Stomach (tissue), 8 donors: ENCODE measurements at regions not wholly inside any gene's neighbourhood (a gene's known extent, or its start where the extent isn't known, plus 50 kb on each side); places are given as distances from the start of the nearest gene placed in this dataset.

Source experiments
- DNase-seq, 2 donors: peaks; one replicate each; pipeline versions ENCODE4 v3.0.0 to v3.0.0-alpha.2; 2013 to 2019
- H3K27ac ChIP-seq, 5 donors: fragments of 200-600 bp in 4 of 5; sonication (generic) in 4 of 5; one replicate each; pipeline ENCODE4 v1.5.1; 2013 to 2019; ENCODE audit warnings: mild to moderate bottlenecking in 1 of 5, moderate library complexity in 1 of 5
- H3K27me3 ChIP-seq, 3 donors: fragments of 200-600 bp; sonication (generic); one replicate each; pipeline ENCODE4 v1.5.1; 2017 to 2019; ENCODE audit warnings: mixed run types in 1 of 3
- H3K36me3 ChIP-seq, 4 donors: fragments of 200-600 bp; sonication (generic); 1 replicate in 3 of 4; 2 replicates in 1 of 4; pipeline ENCODE4 v1.5.1; 2016 to 2019
- H3K4me1 ChIP-seq, 4 donors: fragments of 200-600 bp; sonication (generic); one replicate each; pipeline ENCODE4 v1.5.1; 2016 to 2019
- H3K4me3 ChIP-seq, 4 donors: fragments of 200-600 bp; sonication (generic) in 3 of 4; one replicate each; pipeline ENCODE4 v1.5.1; 2016 to 2019; ENCODE audit warnings: mild to moderate bottlenecking in 1 of 4
- H3K9me3 ChIP-seq, 4 donors: fragments of 200-600 bp; sonication (generic); one replicate each; pipeline ENCODE4 v1.5.1; 2016 to 2019
- CTCF ChIP-seq, 7 experiments: fragments of 450-650 bp in 4 of 7; fragments of 200-600 bp in 3 of 7; sonication (generic) in 3 of 7; IDR thresholded peaks; one replicate each; pipeline ENCODE4 v1.5.1; 2016 to 2019; ENCODE audit warnings: antibody characterized with exemption in 7 of 7, control low read depth in 2 of 7, mild to moderate bottlenecking in 1 of 7
- EP300 ChIP-seq: sonication (generic); formaldehyde crosslinking; IDR thresholded peaks from one replicate; pipeline ENCODE4 v1.6.1; 2017; ENCODE audit warnings: antibody characterized with exemption
- POLR2A ChIP-seq, 4 donors: fragments of 450-650 bp; IDR thresholded peaks; one replicate each; pipeline ENCODE4 v1.6.1; 2016; ENCODE audit warnings: antibody characterized with exemption in 4 of 4, control low read depth in 2 of 4, mild to moderate bottlenecking in 1 of 4, moderate library complexity in 1 of 4
- POLR2AphosphoS5 ChIP-seq, 3 donors: sonication (generic); formaldehyde crosslinking; IDR thresholded peaks; one replicate each; pipeline ENCODE4 v1.6.1; 2016; ENCODE audit warnings: antibody characterized with exemption in 3 of 3
- WGBS, 5 donors: extraction: QIAGEN DNeasy Blood & Tissue Kit in 3 of 5; methylation state at CpG; one replicate each; pipeline versions ENCODE4 v1.1.5 to v1.1.7; 2013 to 2018; 5-methylcytosine and 5-hydroxymethylcytosine counted together
- intact Hi-C: fragments of 100-400 bp; cut with DNase I; formaldehyde crosslinking; loops from one replicate; pipeline ENCODE4 v1.15.1; 2023; ENCODE audit warnings: low total_unique reads
- donor health status: healthy with polysubstance abuse.
- donor health status: Bipolar disorder and iron deficiency.
- donor health status: healthy.

- Histone ChIP-seq H3K27ac (no peak overlapping the region), H3K36me3 (no peaks in the 10 kb centered on the region), H3K9me3 (no peaks in the 10 kb centered on the region), H3K4me3 (no peak overlapping the region), H3K4me1 (no peaks in the 10 kb centered on the region), H3K27me3 (no peaks in the 10 kb centered on the region)
- no peak for DNase-seq
- no peak for TF ChIP-seq CTCF (IDR thresholded peaks at IDR 0.05)
- no peak for TF ChIP-seq POLR2A (IDR thresholded peaks at IDR 0.05)
- no peak for TF ChIP-seq POLR2AphosphoS5 (IDR thresholded peaks at IDR 0.05)
- TF ChIP-seq EP300: no peak
- intact Hi-C loops: no loop called here
- 70 to 87% (median 80%) methylated on average over 1 of the region's 1 CpG for WGBS, 5 donors
These were observed 74.7 kb downstream of the PTCHD4 start for GRCh38 chr6:48036316-48036715.

- Histone ChIP-seq H3K4me1 (no peaks in the 10 kb centered on the region), H3K27ac (no peak overlapping the region), H3K27me3 (no peaks in the 10 kb centered on the region), H3K36me3 (no peaks in the 10 kb centered on the region), H3K9me3 (no peaks in the 10 kb centered on the region), H3K4me3 (no peak overlapping the region)
- DNase-seq: peak in 1 of 2 donors; percentile 29
- no peak for TF ChIP-seq POLR2A (IDR thresholded peaks at IDR 0.05)
- no peak for TF ChIP-seq POLR2AphosphoS5 (IDR thresholded peaks at IDR 0.05)
- TF ChIP-seq CTCF (IDR thresholded peaks at IDR 0.05): no peak
- TF ChIP-seq EP300: no peak
- intact Hi-C loops: no loop called here
- 64 to 73% (median 67%) methylated on average over 5 of the region's 5 CpGs for WGBS, 5 donors
These were observed 78.8 kb downstream of the PTCHD4 start for GRCh38 chr6:48032151-48032550.

- Histone ChIP-seq H3K4me1 (no peaks in the 10 kb centered on the region), H3K36me3 (no peaks in the 10 kb centered on the region), H3K27ac (no peak overlapping the region), H3K27me3 (no peaks in the 10 kb centered on the region), H3K9me3 (no peaks in the 10 kb centered on the region), H3K4me3 (no peak overlapping the region)
- DNase-seq: no peak
- intact Hi-C loops: no loop called here
- TF ChIP-seq EP300 (no peak), CTCF (IDR thresholded peaks at IDR 0.05) (no peak), POLR2AphosphoS5 (IDR thresholded peaks at IDR 0.05) (no peak), POLR2A (IDR thresholded peaks at IDR 0.05) (no peak)
- WGBS, 5 donors: 75 to 92% (median 82%) methylated on average over 2 of the region's 2 CpGs
These were observed 79.3 kb downstream of the PTCHD4 start for GRCh38 chr6:48031711-48032110.

GRCh38 chr6:48027704-48028435 lies 83.1 kb downstream of the PTCHD4 start:
- 55 to 75% (median 56%) methylated on average over 8 of the region's 8 CpGs for WGBS, 5 donors
- Histone ChIP-seq H3K4me1 (no peaks in the 10 kb centered on the region), H3K9me3 (no peaks in the 10 kb centered on the region), H3K36me3 (no peaks in the 10 kb centered on the region), H3K27ac (no peak overlapping the region), H3K27me3 (no peaks in the 10 kb centered on the region), H3K4me3 (no peak overlapping the region)
- DNase-seq: no peak
- TF ChIP-seq POLR2A (IDR thresholded peaks at IDR 0.05): no peak
- TF ChIP-seq EP300: no peak
- no peak for TF ChIP-seq CTCF (IDR thresholded peaks at IDR 0.05)
- no peak for TF ChIP-seq POLR2AphosphoS5 (IDR thresholded peaks at IDR 0.05)
- intact Hi-C loops: no loop called here
